LNCaP clone FGC (cell line): ENCODE measurements at regions not wholly inside any gene's neighbourhood (a gene's known extent, or its start where the extent isn't known, plus 50 kb on each side); places are given as distances from the start of the nearest gene placed in this dataset.

Source experiments
- DNase-seq: peaks from one replicate; pipeline ENCODE4 v3.0.0-alpha.2; 2011; ENCODE audit warnings: low read depth
- H3K4me3 ChIP-seq: 2 replicates; pipeline ENCODE4 v1.5.1; 2011; ENCODE audit warnings: mild to moderate bottlenecking, low read depth, low read length, control low read depth
- TF ChIP-seq, protein P1 (sequence below): IDR thresholded peaks from 2 replicates; pipeline ENCODE4 v1.5.1; 2012; ENCODE audit warnings: mild to moderate bottlenecking; ENCODE audit not compliant: control insufficient read depth, insufficient read depth; ENCODE audit errors: extremely low read depth

DNA sequence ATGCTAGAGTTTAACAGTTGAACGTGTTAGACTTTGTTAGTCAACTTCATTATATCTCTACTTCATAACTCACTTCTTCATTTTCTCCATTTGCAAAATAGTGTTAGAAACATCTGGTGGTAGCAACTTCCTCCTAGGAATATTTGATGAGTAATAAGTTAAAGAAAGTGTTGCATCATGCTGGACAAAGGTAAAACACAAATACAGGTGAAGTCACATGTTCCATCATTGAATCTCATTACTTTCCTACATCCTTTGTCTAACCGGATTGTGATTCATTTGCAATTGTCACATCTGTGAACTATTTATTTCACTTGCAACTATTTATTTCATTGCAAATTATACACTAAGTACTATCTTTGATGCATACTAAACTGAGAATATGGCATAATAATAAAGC is 186.5 kb downstream of the TUSC7 start:
- TF ChIP-seq, protein P1, sequence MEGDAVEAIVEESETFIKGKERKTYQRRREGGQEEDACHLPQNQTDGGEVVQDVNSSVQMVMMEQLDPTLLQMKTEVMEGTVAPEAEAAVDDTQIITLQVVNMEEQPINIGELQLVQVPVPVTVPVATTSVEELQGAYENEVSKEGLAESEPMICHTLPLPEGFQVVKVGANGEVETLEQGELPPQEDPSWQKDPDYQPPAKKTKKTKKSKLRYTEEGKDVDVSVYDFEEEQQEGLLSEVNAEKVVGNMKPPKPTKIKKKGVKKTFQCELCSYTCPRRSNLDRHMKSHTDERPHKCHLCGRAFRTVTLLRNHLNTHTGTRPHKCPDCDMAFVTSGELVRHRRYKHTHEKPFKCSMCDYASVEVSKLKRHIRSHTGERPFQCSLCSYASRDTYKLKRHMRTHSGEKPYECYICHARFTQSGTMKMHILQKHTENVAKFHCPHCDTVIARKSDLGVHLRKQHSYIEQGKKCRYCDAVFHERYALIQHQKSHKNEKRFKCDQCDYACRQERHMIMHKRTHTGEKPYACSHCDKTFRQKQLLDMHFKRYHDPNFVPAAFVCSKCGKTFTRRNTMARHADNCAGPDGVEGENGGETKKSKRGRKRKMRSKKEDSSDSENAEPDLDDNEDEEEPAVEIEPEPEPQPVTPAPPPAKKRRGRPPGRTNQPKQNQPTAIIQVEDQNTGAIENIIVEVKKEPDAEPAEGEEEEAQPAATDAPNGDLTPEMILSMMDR: no peak
- no peak overlapping the region for H3K4me3 ChIP-seq
- DNase-seq: no peak

DNA sequence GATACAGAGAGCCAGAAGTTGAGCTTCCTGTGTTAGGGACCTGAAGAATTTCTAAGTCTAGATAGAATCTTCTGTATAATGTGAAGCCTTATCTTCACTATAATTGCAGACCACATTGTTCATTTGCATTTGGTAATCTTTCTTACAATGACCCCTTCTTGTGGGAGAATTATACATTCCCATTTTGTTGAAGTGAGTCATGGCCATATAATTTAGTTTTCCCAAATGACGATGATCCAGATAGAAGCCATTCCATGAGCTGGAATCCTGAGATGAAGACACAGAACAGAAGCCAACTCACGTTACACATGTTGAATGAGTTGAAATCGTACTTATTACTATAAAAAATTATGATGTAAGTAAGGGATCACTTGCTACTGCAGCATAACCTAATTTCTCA is 187.8 kb downstream of the TUSC7 start:
- DNase-seq: no peak
- no peak overlapping the region for H3K4me3 ChIP-seq
- TF ChIP-seq, protein P1: no peak

DNA sequence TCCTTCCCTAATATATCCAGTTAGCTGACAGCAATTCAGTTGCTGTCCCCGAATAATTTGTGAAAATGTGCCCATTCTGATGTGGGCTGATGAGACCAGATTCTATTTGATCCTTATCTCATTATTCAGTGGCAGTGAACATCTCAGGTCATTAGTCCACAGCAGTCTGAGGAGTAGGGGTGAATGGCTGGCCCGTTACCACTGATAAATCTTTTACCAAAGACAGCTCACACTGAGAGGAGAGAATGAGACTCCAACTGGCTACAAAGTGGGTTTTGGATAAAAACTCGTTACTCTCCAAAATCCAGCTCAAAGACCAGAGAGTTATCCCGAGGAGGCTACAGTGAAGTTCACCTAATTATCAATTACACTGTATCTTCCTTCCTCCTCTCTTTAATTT is 189.7 kb downstream of the TUSC7 start:
- no peak overlapping the region for H3K4me3 ChIP-seq
- DNase-seq: no peak
- TF ChIP-seq, protein P1: no peak

DNA sequence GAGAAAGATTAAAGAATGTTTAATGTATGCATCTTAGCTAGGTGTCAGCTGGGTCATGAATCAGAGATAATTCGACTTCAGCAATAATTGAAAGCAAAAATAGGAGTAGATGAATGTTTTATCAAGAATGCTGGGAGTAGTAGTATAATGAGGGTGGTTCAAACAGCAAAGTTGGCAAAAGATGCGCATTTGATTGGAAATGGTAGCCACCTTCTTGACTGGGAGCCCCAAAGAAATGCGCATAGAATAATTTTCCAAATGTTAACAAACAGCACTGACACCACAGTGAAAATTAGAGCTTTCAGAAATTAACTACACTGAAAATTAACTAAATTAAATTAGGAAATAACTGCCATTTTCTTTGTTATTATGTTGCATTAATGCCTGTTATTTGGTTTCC is 195.8 kb downstream of the TUSC7 start:
- no peak overlapping the region for H3K4me3 ChIP-seq
- TF ChIP-seq, protein P1: no peak
- DNase-seq: no peak

DNA sequence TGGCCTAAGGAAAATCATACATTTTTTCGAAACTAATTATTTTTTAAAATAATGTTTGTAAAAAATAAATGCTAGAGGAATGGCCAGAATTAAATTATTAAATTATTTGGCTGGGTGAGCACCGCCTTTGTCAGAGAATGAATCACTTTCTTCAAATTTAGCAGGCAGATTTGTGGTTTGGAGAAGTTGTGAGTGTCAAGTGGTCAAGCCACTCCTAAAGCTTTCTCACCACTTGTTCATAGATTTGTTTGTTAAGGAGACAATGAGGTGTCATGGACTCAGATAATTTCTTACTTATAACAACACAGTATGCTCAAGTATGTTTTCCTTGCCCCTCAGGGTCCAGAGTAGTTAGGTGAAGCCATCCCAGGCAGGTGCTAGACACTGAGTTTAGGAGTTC is 196.2 kb downstream of the TUSC7 start:
- TF ChIP-seq, protein P1: no peak
- DNase-seq: no peak

DNA sequence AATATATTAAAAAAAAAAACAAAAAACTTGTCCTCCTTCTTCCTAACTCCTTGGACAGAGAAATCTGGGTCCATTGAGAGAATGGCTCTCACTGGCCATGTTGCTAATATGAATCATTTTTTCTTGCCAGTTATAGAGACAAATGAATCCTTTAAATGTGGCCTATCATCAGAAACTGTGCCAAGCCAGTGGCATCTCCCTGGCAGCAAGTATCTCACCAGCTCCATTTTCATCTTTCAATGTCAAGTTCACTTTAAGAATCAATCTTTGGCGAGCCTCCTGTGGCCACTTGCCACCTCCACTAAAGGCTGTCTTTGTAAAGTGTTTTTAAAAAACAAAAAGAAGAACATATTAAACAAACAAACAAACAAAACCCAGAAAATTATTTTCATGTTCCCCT is 202.5 kb downstream of the TUSC7 start:
- H3K4me3 ChIP-seq: no peak overlapping the region
- TF ChIP-seq, protein P1: no peak
- no peak for DNase-seq

More for the DNA sequence above, 196.2 kb downstream of the TUSC7 start:
- H3K4me3 ChIP-seq: no peak overlapping the region

DNA sequence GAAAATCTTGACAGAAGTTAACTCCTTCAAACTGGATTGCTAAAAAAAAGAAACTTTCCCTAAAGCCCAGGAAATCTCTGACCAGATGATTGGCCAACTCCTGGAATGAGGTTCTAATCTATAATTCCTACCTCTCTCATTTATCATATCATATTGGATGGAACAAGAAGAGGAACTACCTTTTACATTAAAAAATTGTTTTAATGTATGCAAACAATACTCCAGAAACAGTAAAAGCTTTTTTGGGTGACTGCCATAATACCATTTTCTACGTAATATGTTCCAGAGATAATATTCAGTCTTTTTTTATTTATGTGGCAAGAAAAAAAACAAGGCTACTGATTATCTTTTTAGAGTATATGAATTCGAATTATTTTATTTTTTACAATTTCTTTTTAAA is 204.4 kb downstream of the TUSC7 start:
- no peak for DNase-seq
- TF ChIP-seq, protein P1: no peak
- no peak overlapping the region for H3K4me3 ChIP-seq
